ENCODE measurements at regions not wholly inside any gene's neighbourhood (a gene's known extent, or its start where the extent isn't known, plus 50 kb on each side); places are given as distances from the start of the nearest gene placed in this dataset.
"Not testable (repeated sequence)": the region's sequence is repeated elsewhere in the genome, so short reads cannot be mapped to it uniquely, and the experiment has no call there.

DNA sequence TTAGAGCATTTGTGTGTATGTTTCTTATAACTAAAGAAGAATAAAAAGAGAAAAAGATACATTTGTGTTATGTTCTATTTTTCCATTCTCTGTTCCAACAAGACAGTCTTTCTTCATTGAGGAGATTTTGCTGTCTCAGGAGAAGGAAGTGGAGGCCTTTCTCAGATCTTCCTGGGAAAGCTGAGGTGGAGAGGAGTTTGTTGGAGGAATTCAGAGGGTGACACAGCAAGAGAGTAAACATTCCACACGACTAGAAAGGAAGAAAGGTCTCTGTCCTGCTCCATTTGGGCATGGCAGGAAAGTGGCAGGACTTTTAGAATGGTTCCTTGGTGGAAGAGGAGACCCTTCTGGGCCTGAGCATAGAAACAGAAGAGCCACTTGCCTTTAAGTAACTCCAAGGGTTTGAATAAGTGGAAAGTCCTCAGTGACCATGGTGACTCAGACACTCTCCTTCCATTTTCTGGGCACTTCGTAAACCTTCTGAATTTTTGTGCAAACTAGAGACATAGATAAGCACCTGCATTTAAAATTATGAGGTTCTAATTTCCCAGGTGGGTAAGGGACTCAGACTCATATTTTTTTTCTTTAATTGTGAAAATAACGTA, 52.3 kb upstream of the COL5A2 start:
- ChIA-PET POLR2A (no interaction called here), CTCF (no interaction called here)
- Mint-ChIP-seq H3K4me3 (no peak overlapping the region), H3K9me3 (no peaks in the 10 kb centered on the region), H3K27ac (no peak overlapping the region), H3K36me3 (no peaks in the 10 kb centered on the region), H3K4me1 (ENCODE audit: low read depth) (peaks cover 6% of the 10 kb centered on the region), H3K27me3 (no peaks in the 10 kb centered on the region)
- intact Hi-C loops (cut with micrococcal nuclease), result no loop called here
- DNase-seq, result no peak

- no peaks in the 10 kb centered on the region for H3K36me3 Mint-ChIP-seq
- no peaks in the 10 kb centered on the region for H3K27me3 Mint-ChIP-seq
- peaks cover 6% of the 10 kb centered on the region for H3K4me1 Mint-ChIP-seq (ENCODE audit: low read depth)
- ChIA-PET CTCF (interaction anchor here (1.2 kb wide), 1 partner anchor 90 kb away, joined by 3 read pairs; no protein-coding TSS in a partner anchor), POLR2A (no interaction called here)
- no peak overlapping the region for H3K4me3 Mint-ChIP-seq
- H3K9me3 Mint-ChIP-seq, result no peaks in the 10 kb centered on the region
- H3K27ac Mint-ChIP-seq, result no peak overlapping the region
- DNase-seq, result no peak
- intact Hi-C loops (cut with micrococcal nuclease), result no loop called here
Observed at GRCh38 chr2:189232759-189233406, 53.3 kb upstream of the COL5A2 start.

- ChIA-PET CTCF (interaction anchor here (1.2 kb wide), 1 partner anchor 90 kb away, joined by 3 read pairs; no protein-coding TSS in a partner anchor), POLR2A (no interaction called here)
- Mint-ChIP-seq H3K4me1 (ENCODE audit: low read depth) (peaks cover 6% of the 10 kb centered on the region), H3K4me3 (no peak overlapping the region), H3K9me3 (no peaks in the 10 kb centered on the region), H3K27me3 (no peaks in the 10 kb centered on the region), H3K27ac (no peak overlapping the region), H3K36me3 (no peaks in the 10 kb centered on the region)
- intact Hi-C loops (cut with micrococcal nuclease), result no loop called here
- no peak for DNase-seq
Observed at GRCh38 chr2:189233527-189233926, 54.0 kb upstream of the COL5A2 start.

- intact Hi-C loops (cut with micrococcal nuclease), result no loop called here
- H3K4me3 Mint-ChIP-seq, result no peak overlapping the region
- H3K27me3 Mint-ChIP-seq, result no peaks in the 10 kb centered on the region
- H3K36me3 Mint-ChIP-seq, result no peaks in the 10 kb centered on the region
- H3K9me3 Mint-ChIP-seq, result no peaks in the 10 kb centered on the region
- CTCF ChIA-PET, result no interaction called here
- no peak for DNase-seq
- POLR2A ChIA-PET, result no interaction called here
- peaks cover 6% of the 10 kb centered on the region for H3K4me1 Mint-ChIP-seq (ENCODE audit: low read depth)
- H3K27ac Mint-ChIP-seq, result no peak overlapping the region
Observed at GRCh38 chr2:189234991-189235390, 55.4 kb upstream of the COL5A2 start.

DNA sequence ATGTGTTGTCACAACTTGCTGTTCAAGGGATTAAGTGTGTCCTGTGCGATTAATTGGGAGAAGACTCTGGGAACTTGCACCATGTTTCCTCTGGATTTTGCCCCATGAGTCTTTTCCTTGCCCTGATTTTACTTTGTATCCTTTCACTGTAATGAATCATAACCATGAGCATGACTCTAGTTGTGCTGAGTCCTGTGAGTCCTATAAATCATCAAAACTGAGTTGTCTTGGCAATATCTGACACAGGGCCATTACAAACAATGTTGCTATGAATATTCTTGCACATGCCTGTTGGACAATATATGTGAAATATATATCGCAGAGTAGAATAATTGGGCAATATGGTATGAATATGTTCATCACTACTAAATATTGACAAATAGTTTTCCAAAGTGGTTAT, 56.5 kb upstream of the COL5A2 start:
- no peaks in the 10 kb centered on the region for H3K36me3 Mint-ChIP-seq
- intact Hi-C loops (cut with micrococcal nuclease), result no loop called here
- ChIA-PET CTCF (interaction anchor here (0.6 kb wide), 1 partner anchor 14 kb away, joined by 6 read pairs; no protein-coding TSS in a partner anchor), POLR2A (no interaction called here)
- no peaks in the 10 kb centered on the region for H3K9me3 Mint-ChIP-seq
- no peaks in the 10 kb centered on the region for H3K27me3 Mint-ChIP-seq
- no peak overlapping the region for H3K27ac Mint-ChIP-seq
- DNase-seq, result no peak
- H3K4me3 Mint-ChIP-seq, result no peak overlapping the region
- H3K4me1 Mint-ChIP-seq (ENCODE audit: low read depth), result peaks cover 6% of the 10 kb centered on the region

- Mint-ChIP-seq H3K4me3 (no peak overlapping the region), H3K9me3 (peaks cover 5% of the 10 kb centered on the region), H3K27ac (no peak overlapping the region), H3K27me3 (no peaks in the 10 kb centered on the region), H3K4me1 (ENCODE audit: low read depth) (no peaks in the 10 kb centered on the region), H3K36me3 (peaks cover 2% of the 10 kb centered on the region)
- no peak for DNase-seq
- intact Hi-C loops (cut with micrococcal nuclease), result no loop called here
- ChIA-PET CTCF (interaction anchor here (0.9 kb wide), 1 partner anchor 47 kb away, joined by 4 read pairs; no protein-coding TSS in a partner anchor), POLR2A (no interaction called here)
Observed at GRCh38 chr2:189238903-189239302, 59.3 kb upstream of the COL5A2 start.

GRCh38 chr2:189243843-189244242, 64.3 kb upstream of the COL5A2 start:
- H3K9me3 Mint-ChIP-seq, result peaks cover 13% of the 10 kb centered on the region
- POLR2A ChIA-PET, result not testable (repeated sequence)

DNA sequence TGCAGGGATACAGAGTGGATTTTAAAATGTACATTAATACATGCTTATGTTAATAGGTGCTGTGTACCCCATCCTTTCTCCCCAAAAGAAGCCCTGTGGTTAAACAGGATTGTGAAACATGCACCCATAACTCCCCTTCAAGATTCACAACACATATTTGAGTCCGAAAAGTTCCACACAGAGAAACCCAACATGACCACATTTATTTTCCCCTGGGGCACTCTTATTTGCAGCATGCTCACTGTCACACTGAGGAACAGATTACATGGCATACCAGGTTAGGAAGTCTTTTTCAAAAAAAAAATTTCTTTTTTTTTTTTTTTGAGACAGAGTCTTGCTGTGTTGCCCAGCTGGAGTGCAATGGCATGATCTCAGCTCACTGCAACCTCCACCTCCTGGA, 67.7 kb upstream of the COL5A2 start:
- CTCF ChIA-PET, result no interaction called here
- Mint-ChIP-seq H3K36me3 (peaks cover 3% of the 10 kb centered on the region), H3K4me3 (no peak overlapping the region), H3K4me1 (ENCODE audit: low read depth) (no peaks in the 10 kb centered on the region), H3K27me3 (no peaks in the 10 kb centered on the region), H3K27ac (no peak overlapping the region), H3K9me3 (peaks cover 13% of the 10 kb centered on the region)
- POLR2A ChIA-PET, result no interaction called here
- intact Hi-C loops (cut with micrococcal nuclease), result no loop called here
- DNase-seq, result no peak

More at GRCh38 chr2:189243843-189244242, 64.3 kb upstream of the COL5A2 start:
- H3K4me3 Mint-ChIP-seq; CTCF ChIA-PET; intact Hi-C loops (cut with micrococcal nuclease); H3K27me3 Mint-ChIP-seq; DNase-seq; H3K27ac Mint-ChIP-seq; H3K4me1 Mint-ChIP-seq (ENCODE audit: low read depth); H3K36me3 Mint-ChIP-seq: not testable (repeated sequence)

- Mint-ChIP-seq H3K4me3 (no peak overlapping the region), H3K27me3 (no peaks in the 10 kb centered on the region), H3K4me1 (ENCODE audit: low read depth) (no peaks in the 10 kb centered on the region), H3K36me3 (peaks cover 3% of the 10 kb centered on the region), H3K27ac (no peak overlapping the region), H3K9me3 (peaks cover 12% of the 10 kb centered on the region)
- DNase-seq, result no peak
- intact Hi-C loops (cut with micrococcal nuclease), result no loop called here
- CTCF ChIA-PET, result no interaction called here
- POLR2A ChIA-PET, result no interaction called here
Observed at GRCh38 chr2:189248141-189248540, 68.6 kb upstream of the COL5A2 start.

DNA sequence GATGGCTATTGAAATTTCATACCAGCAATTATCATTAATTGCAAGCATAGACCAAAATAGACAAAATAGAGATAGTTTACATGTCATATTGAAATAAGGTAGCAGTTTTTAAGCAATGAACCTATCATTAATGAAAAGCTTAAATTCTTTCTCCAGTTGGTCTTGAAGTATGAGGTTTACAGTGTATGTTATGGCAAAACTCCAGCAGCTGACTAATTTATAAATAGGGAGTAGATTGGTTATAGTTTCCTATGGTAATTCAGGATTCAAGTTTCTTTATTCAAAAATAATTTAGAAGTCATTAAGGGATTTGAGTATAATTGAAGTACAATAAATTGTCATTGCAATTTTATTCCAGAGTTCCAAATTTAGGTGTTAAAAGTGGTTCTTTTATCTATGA, 69.6 kb upstream of the COL5A2 start:
- Mint-ChIP-seq H3K4me1 (ENCODE audit: low read depth) (no peaks in the 10 kb centered on the region), H3K9me3 (peaks cover 6% of the 10 kb centered on the region), H3K4me3 (no peak overlapping the region), H3K36me3 (peaks cover under 1% of the 10 kb centered on the region), H3K27me3 (no peaks in the 10 kb centered on the region), H3K27ac (no peak overlapping the region)
- ChIA-PET POLR2A (no interaction called here), CTCF (no interaction called here)
- no peak for DNase-seq
- intact Hi-C loops (cut with micrococcal nuclease), result no loop called here

- Mint-ChIP-seq H3K36me3 (no peaks in the 10 kb centered on the region), H3K4me1 (ENCODE audit: low read depth) (no peaks in the 10 kb centered on the region), H3K27me3 (no peaks in the 10 kb centered on the region), H3K4me3 (no peak overlapping the region), H3K27ac (no peak overlapping the region), H3K9me3 (no peaks in the 10 kb centered on the region)
- DNase-seq, result no peak
- intact Hi-C loops (cut with micrococcal nuclease), result no loop called here
- POLR2A ChIA-PET, result no interaction called here
- CTCF ChIA-PET, result no interaction called here
Observed at GRCh38 chr2:189249901-189250300, 70.3 kb upstream of the COL5A2 start.

DNA sequence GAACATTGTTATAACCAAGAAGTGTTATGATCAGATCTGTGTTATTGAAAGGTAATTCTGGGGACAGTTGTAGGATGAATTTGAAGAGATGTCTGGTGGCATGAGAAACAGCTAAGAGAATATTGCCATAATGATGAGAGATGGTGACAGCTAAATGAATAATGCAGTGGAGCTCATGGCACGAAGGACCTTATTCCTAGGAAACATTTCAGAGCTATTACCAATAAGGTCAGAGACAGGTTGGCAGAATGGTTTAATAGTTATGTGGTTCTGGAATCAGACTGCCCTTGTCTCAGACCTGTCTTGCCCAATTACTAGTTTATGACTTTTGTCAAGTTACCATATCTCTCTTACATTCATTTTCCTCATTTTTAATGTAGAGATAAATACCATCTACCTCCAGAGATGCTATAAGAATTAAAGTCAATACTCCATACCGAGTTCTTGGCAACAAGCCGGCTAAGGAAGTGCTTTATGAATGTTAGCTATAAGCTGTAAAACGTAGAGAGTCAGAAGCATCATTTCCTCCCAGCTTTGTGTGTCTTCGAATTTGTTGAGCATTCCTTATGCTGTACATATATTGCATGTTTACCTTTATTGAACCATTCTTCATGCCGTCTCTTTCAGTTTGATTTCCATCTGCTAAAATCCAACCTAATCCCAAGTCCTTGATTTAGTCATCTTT, 73.6 kb upstream of the COL5A2 start:
- CTCF ChIA-PET, result no interaction called here
- Mint-ChIP-seq H3K9me3 (no peaks in the 10 kb centered on the region), H3K4me3 (no peak overlapping the region), H3K27me3 (no peaks in the 10 kb centered on the region), H3K4me1 (ENCODE audit: low read depth) (peaks cover 5% of the 10 kb centered on the region), H3K27ac (no peak overlapping the region), H3K36me3 (no peaks in the 10 kb centered on the region)
- POLR2A ChIA-PET, result no interaction called here
- intact Hi-C loops (cut with micrococcal nuclease), result no loop called here
- DNase-seq, result no peak

DNA sequence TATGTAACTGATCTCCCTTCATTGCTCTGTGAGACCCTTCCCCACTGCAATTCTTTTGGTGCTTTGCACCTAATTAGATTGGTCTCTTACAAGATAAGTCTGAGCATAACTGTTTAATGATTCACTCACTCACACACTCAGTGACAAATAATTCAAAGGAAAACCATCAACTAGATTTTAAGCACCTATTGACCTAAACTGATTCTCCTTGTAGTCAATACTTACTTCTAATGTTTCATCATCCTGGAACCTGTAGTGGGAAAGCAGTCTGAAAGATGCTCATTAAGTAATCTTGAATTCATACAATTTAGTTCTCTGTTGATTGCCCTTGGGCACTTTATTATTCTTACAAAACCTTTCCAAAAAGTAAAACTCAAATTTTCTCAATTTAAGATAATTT, 74.3 kb upstream of the COL5A2 start:
- Mint-ChIP-seq H3K4me3 (no peak overlapping the region), H3K27ac (no peak overlapping the region), H3K36me3 (no peaks in the 10 kb centered on the region), H3K4me1 (ENCODE audit: low read depth) (peaks cover 5% of the 10 kb centered on the region), H3K27me3 (no peaks in the 10 kb centered on the region), H3K9me3 (no peaks in the 10 kb centered on the region)
- no peak for DNase-seq
- ChIA-PET POLR2A (no interaction called here), CTCF (no interaction called here)
- intact Hi-C loops (cut with micrococcal nuclease), result no loop called here
